ENCODE measurements at regions not wholly inside any gene's neighbourhood (a gene's known extent, or its start where the extent isn't known, plus 50 kb on each side); places are given as distances from the start of the nearest gene placed in this dataset.

GRCh38 chr18:59751186-59751585 lies 54.0 kb upstream of the CCBE1 start:
- DNase-seq, result no peak

GRCh38 chr18:59748628-59749360 lies 51.6 kb upstream of the CCBE1 start:
- no peak for DNase-seq

All from stimulated activated CD8-positive, alpha-beta memory T cell treated with anti-CD3 and anti-CD28 coated beads, Interleukin-4, amount 100 ng/mL, for 48 hours (primary cell).